HEK293 (cell line): ENCODE measurements at regions not wholly inside any gene's neighbourhood (a gene's known extent, or its start where the extent isn't known, plus 50 kb on each side); places are given as distances from the start of the nearest gene placed in this dataset.

Experiments
- CTCF ChIA-PET: fragments of 350-600 bp; formaldehyde crosslinking; extraction: SDS; loops from one replicate; lab custom pipeline; 2021; ENCODE audit warnings: antibody characterized with exemption; lab: Yijun Ruan, JAX
- POLR2A ChIA-PET: fragments of 300-600 bp; formaldehyde crosslinking; extraction: SDS; loops from one replicate; lab custom pipeline; 2020; ENCODE audit warnings: antibody characterized with exemption, inconsistent platforms; lab: Yijun Ruan, JAX
- H3K27ac ChIP-seq: fragments of 200-500 bp; sonication (Bioruptor generic); 2 replicates; pipeline ENCODE4 v1.5.1; 2014; ENCODE audit warnings: low read depth, low read length, control low read depth, inconsistent platforms; ENCODE audit errors: extremely low read depth
- H3K36me3 ChIP-seq, 2 experiments: fragments of 200-500 bp in 1 of 2; sonication (Bioruptor generic) in 1 of 2; 1 replicate in 1 of 2; 2 replicates in 1 of 2; pipeline ENCODE4 v1.5.1; 2014 to 2017; ENCODE audit warnings: inconsistent platforms in 2 of 2, low read length in 2 of 2; ENCODE audit not compliant: control insufficient read depth in 2 of 2, insufficient read depth in 1 of 2
- H3K4me1 ChIP-seq: fragments of 200-500 bp; sonication (Bioruptor generic); 2 replicates; pipeline ENCODE4 v1.5.1; 2014; ENCODE audit warnings: mild to moderate bottlenecking, low read length, inconsistent platforms; ENCODE audit not compliant: control insufficient read depth, insufficient read depth
- H3K4me3 ChIP-seq: 2 replicates; pipeline ENCODE4 v1.5.1; 2011; ENCODE audit warnings: low read depth, mild to moderate bottlenecking, control low read depth, low read length, moderate library complexity
- H3K9me3 ChIP-seq: fragments of 200-500 bp; sonication (Bioruptor generic); 2 replicates; pipeline ENCODE4 v1.5.1; 2014; ENCODE audit warnings: low read depth, low read length, inconsistent platforms; ENCODE audit not compliant: control insufficient read depth, insufficient read depth
- CTCF ChIP-seq: fragments of 450-650 bp; formaldehyde crosslinking; IDR thresholded peaks from 2 replicates; pipeline ENCODE4 v1.5.1; 2016; ENCODE audit warnings: missing biosample characterization, missing genetic modification characterization
- HIC1 ChIP-seq: fragments of 450-650 bp; formaldehyde crosslinking; IDR thresholded peaks from 2 replicates; pipeline ENCODE4 v1.5.1; 2016; ENCODE audit warnings: missing biosample characterization, missing genetic modification characterization
- IKZF3 ChIP-seq: fragments of 450-650 bp; IDR thresholded peaks from 2 replicates; pipeline ENCODE4 v1.5.0; 2018; ENCODE audit warnings: missing biosample characterization, mild to moderate bottlenecking, missing genetic modification characterization, moderate library complexity
- KLF8 ChIP-seq: fragments of 450-650 bp; formaldehyde crosslinking; IDR thresholded peaks from 2 replicates; pipeline ENCODE4 v1.5.1; 2016; ENCODE audit warnings: missing biosample characterization, missing genetic modification characterization
- SCRT1 ChIP-seq: fragments of 450-650 bp; formaldehyde crosslinking; IDR thresholded peaks from 2 replicates; pipeline ENCODE4 v1.5.1; 2016; ENCODE audit warnings: missing biosample characterization, missing genetic modification characterization, borderline replicate concordance
- SCRT2 ChIP-seq: fragments of 450-650 bp; formaldehyde crosslinking; IDR thresholded peaks from 2 replicates; pipeline ENCODE4 v1.5.1; 2016; ENCODE audit warnings: missing biosample characterization, missing genetic modification characterization
- SP2 ChIP-seq: fragments of 450-650 bp; formaldehyde crosslinking; IDR thresholded peaks from 2 replicates; pipeline ENCODE4 v1.5.1; 2016; ENCODE audit warnings: missing biosample characterization, missing genetic modification characterization
- ZFHX2 ChIP-seq: fragments of 450-650 bp; formaldehyde crosslinking; conservative IDR thresholded peaks from 2 replicates; pipeline ENCODE4 v1.5.1; 2016; ENCODE audit warnings: missing biosample characterization, missing genetic modification characterization
- ZNF114 ChIP-seq: fragments of 450-650 bp; formaldehyde crosslinking; IDR thresholded peaks from 2 replicates; pipeline ENCODE4 v1.5.0; 2017; ENCODE audit warnings: missing biosample characterization, missing genetic modification characterization
- ZNF19 ChIP-seq: fragments of 450-650 bp; formaldehyde crosslinking; IDR thresholded peaks from 2 replicates; pipeline ENCODE4; 2016; ENCODE audit warnings: missing biosample characterization, missing genetic modification characterization, low read depth
- ZNF350 ChIP-seq: fragments of 450-650 bp; formaldehyde crosslinking; IDR thresholded peaks from 2 replicates; pipeline ENCODE4 v1.5.0; 2017; ENCODE audit warnings: missing biosample characterization, mild to moderate bottlenecking, missing genetic modification characterization
- ZNF362 ChIP-seq: fragments of 450-650 bp; formaldehyde crosslinking; IDR thresholded peaks from 2 replicates; pipeline ENCODE4 v1.5.1; 2016; ENCODE audit warnings: missing biosample characterization, missing genetic modification characterization
- ZNF544 ChIP-seq: fragments of 450-650 bp; formaldehyde crosslinking; IDR thresholded peaks from 2 replicates; pipeline ENCODE4 v1.5.0; 2017; ENCODE audit warnings: missing biosample characterization, missing genetic modification characterization
- ZNF654 ChIP-seq: fragments of 450-650 bp; formaldehyde crosslinking; IDR thresholded peaks from 2 replicates; pipeline ENCODE4 v1.5.1; 2016; ENCODE audit warnings: low read depth, missing biosample characterization, missing genetic modification characterization
- ZNF664 ChIP-seq: fragments of 450-650 bp; formaldehyde crosslinking; IDR thresholded peaks from 2 replicates; pipeline ENCODE4 v1.5.1; 2016; ENCODE audit warnings: missing biosample characterization, missing genetic modification characterization
- ZSCAN4 ChIP-seq: fragments of 450-650 bp; formaldehyde crosslinking; IDR thresholded peaks from 2 replicates; pipeline ENCODE4 v1.5.1; 2017; ENCODE audit warnings: missing biosample characterization, missing genetic modification characterization
- ZSCAN5A ChIP-seq: fragments of 450-650 bp; formaldehyde crosslinking; IDR thresholded peaks from 2 replicates; pipeline ENCODE4 v1.5.1; 2016; ENCODE audit warnings: missing biosample characterization, missing genetic modification characterization
- ZXDB ChIP-seq: fragments of 450-650 bp; formaldehyde crosslinking; IDR thresholded peaks from 2 replicates; pipeline ENCODE4 v1.5.1; 2016; ENCODE audit warnings: missing biosample characterization, missing genetic modification characterization

- TF ChIP-seq ZFHX2 = peak; percentile 65
- peak; percentile 93 for TF ChIP-seq SCRT1 (tag by site-specific recombination)
- no peak for TF ChIP-seq ZNF19
- TF ChIP-seq ZNF664 (tag by site-specific recombination) = peak; percentile 83
- TF ChIP-seq SCRT2 (tag by site-specific recombination) = peak; percentile 98
- peak; percentile 99 for TF ChIP-seq ZNF362
- peak; percentile 98 for TF ChIP-seq ZNF654 (tag by site-specific recombination)
- peak; percentile 36; the same call in 1 of the 2 replicates for TF ChIP-seq CTCF (tag by site-specific recombination)
- no peak for TF ChIP-seq ZSCAN5A
- H3K9me3 ChIP-seq = no peaks in the 10 kb centered on the region
- no peaks in the 10 kb centered on the region for H3K36me3 ChIP-seq
- no peak overlapping the region for H3K27ac ChIP-seq
- no peaks in the 10 kb centered on the region for H3K4me1 ChIP-seq
- H3K4me3 ChIP-seq = no peak overlapping the region
- ChIA-PET POLR2A (no interaction called here), CTCF (interaction anchor here (0.6 to 6.3 kb wide), 35 partner anchors 10 to 1977 kb away, joined by 3 to 162 read pairs (median 4); no protein-coding TSS in a partner anchor)
These were observed 83.9 kb downstream of the FASLG start for GRCh38 chr1:172742599-172743500.

- H3K36me3 ChIP-seq = no peaks in the 10 kb centered on the region
- H3K27ac ChIP-seq = no peak overlapping the region
- ChIA-PET POLR2A (no interaction called here), CTCF (interaction anchor here (0.6 to 6.3 kb wide), 36 partner anchors 9 to 1984 kb away, joined by 3 to 162 read pairs (median 3); partner anchors contain the start of gene TNFSF4)
- no peaks in the 10 kb centered on the region for H3K9me3 ChIP-seq
- H3K4me3 ChIP-seq = no peak overlapping the region
- no peaks in the 10 kb centered on the region for H3K4me1 ChIP-seq
- TF ChIP-seq CTCF (tag by site-specific recombination) (peak; percentile 85), ZNF114 (no peak), KLF8 (tag by site-specific recombination) (no peak), IKZF3 (no peak), HIC1 (tag by site-specific recombination) (no peak), ZXDB (tag by site-specific recombination) (no peak), ZNF350 (tag by site-specific recombination) (no peak), SP2 (tag by site-specific recombination) (no peak), ZSCAN4 (tag by site-specific recombination) (peak; percentile 88), ZNF544 (no peak)
These were observed 86.1 kb downstream of the FASLG start for GRCh38 chr1:172745014-172745413.
